Hepatocyte (in vitro differentiated cells): ENCODE measurements at regions not wholly inside any gene's neighbourhood (a gene's known extent, or its start where the extent isn't known, plus 50 kb on each side); places are given as distances from the start of the nearest gene placed in this dataset.

Source experiments
- DNase-seq: peaks from one replicate; pipeline ENCODE4 v3.0.0-alpha.2; 2016; ENCODE audit warnings: low spot score
- H2AFZ ChIP-seq: fragments of 200-600 bp; sonication (generic); 2 replicates; pipeline ENCODE4 v1.6.0; 2016; ENCODE audit warnings: antibody characterized with exemption, mild to moderate bottlenecking
- H3K27ac ChIP-seq: fragments of 200-600 bp; sonication (generic); 2 replicates; pipeline ENCODE4 v1.5.1; 2016; ENCODE audit warnings: mild to moderate bottlenecking
- H3K27me3 ChIP-seq: fragments of 200-600 bp; sonication (generic); 2 replicates; pipeline ENCODE4 v1.6.1; 2016
- H3K36me3 ChIP-seq: fragments of 200-600 bp; sonication (generic); replicated peaks from 2 replicates; pipeline ENCODE4 v1.5.1; 2016; ENCODE audit warnings: low read depth; ENCODE audit not compliant: insufficient read depth
- H3K4me1 ChIP-seq: fragments of 200-600 bp; sonication (generic); 2 replicates; pipeline ENCODE4 v1.5.1; 2016; ENCODE audit warnings: mild to moderate bottlenecking, moderate library complexity; ENCODE audit not compliant: insufficient read depth
- H3K4me2 ChIP-seq: fragments of 200-600 bp; sonication (generic); 2 replicates; pipeline ENCODE4 v1.6.0; 2016
- H3K4me3 ChIP-seq: fragments of 200-600 bp; sonication (generic); 2 replicates; pipeline ENCODE4 v1.5.1; 2016; ENCODE audit warnings: mild to moderate bottlenecking
- H3K79me2 ChIP-seq: fragments of 200-600 bp; sonication (generic); 2 replicates; pipeline ENCODE4 v1.6.0; 2017; ENCODE audit warnings: mild to moderate bottlenecking
- H3K9me2 ChIP-seq: fragments of 200-600 bp; sonication (generic); replicated peaks from 2 replicates; pipeline ENCODE4 v1.6.0; 2017; ENCODE audit warnings: mild to moderate bottlenecking; ENCODE audit not compliant: insufficient read depth
- H3K9me3 ChIP-seq: fragments of 200-600 bp; sonication (generic); 2 replicates; pipeline ENCODE4 v1.5.1; 2016; ENCODE audit warnings: low read depth, mild to moderate bottlenecking
- H4K20me1 ChIP-seq: fragments of 200-600 bp; sonication (generic); 2 replicates; pipeline ENCODE4 v1.6.0; 2016; ENCODE audit warnings: mild to moderate bottlenecking; ENCODE audit not compliant: insufficient read depth, poor library complexity, severe bottlenecking
- EZH2 ChIP-seq: fragments of 200-600 bp; sonication (generic); IDR thresholded peaks from 2 replicates; pipeline ENCODE4 v1.6.1; 2016; ENCODE audit warnings: antibody characterized with exemption, mild to moderate bottlenecking, borderline replicate concordance
- EZH2phosphoT487 ChIP-seq: fragments of 200-600 bp; sonication (generic); IDR thresholded peaks from one replicate; pipeline ENCODE4 v1.6.1; 2018; ENCODE audit warnings: antibody characterized with exemption, mild to moderate bottlenecking, low read depth, moderate library complexity; ENCODE audit not compliant: unreplicated experiment, severe bottlenecking
- WGBS: methylation state at CpG from one replicate; pipeline ENCODE4 v1.1.6; 2016; ENCODE audit warnings: low lambda C conversion rate; ENCODE audit errors: missing lambda C conversion rate; 5-methylcytosine and 5-hydroxymethylcytosine counted together
- TF ChIP-seq, protein P1 (sequence below): fragments of 200-600 bp; sonication (generic); IDR thresholded peaks from 2 replicates; pipeline ENCODE4 v1.5.1; 2016; ENCODE audit warnings: antibody characterized with exemption, mild to moderate bottlenecking; ENCODE audit not compliant: poor library complexity

GRCh38 chr12:89786177-89786810 is 77.7 kb upstream of the ATP2B1 start:
- no peak overlapping the region for H3K4me3 ChIP-seq
- H3K79me2 ChIP-seq, result no peaks in the 10 kb centered on the region
- no peak overlapping the region for H3K27ac ChIP-seq
- 96% methylated on average over 2 of the region's 2 CpGs for WGBS
- H3K4me2 ChIP-seq, result no peak overlapping the region
- no peaks in the 10 kb centered on the region for H3K4me1 ChIP-seq
- no peaks in the 10 kb centered on the region for H4K20me1 ChIP-seq
- H3K9me3 ChIP-seq, result no peaks in the 10 kb centered on the region
- H3K9me2 ChIP-seq, result no peaks in the 10 kb centered on the region
- no peaks in the 10 kb centered on the region for H3K27me3 ChIP-seq
- H2AFZ ChIP-seq, result no peak overlapping the region
- H3K36me3 ChIP-seq, result no peaks in the 10 kb centered on the region
- no peak for DNase-seq
- TF ChIP-seq EZH2, result no peak
- no peak for TF ChIP-seq EZH2phosphoT487
- TF ChIP-seq, protein P1, sequence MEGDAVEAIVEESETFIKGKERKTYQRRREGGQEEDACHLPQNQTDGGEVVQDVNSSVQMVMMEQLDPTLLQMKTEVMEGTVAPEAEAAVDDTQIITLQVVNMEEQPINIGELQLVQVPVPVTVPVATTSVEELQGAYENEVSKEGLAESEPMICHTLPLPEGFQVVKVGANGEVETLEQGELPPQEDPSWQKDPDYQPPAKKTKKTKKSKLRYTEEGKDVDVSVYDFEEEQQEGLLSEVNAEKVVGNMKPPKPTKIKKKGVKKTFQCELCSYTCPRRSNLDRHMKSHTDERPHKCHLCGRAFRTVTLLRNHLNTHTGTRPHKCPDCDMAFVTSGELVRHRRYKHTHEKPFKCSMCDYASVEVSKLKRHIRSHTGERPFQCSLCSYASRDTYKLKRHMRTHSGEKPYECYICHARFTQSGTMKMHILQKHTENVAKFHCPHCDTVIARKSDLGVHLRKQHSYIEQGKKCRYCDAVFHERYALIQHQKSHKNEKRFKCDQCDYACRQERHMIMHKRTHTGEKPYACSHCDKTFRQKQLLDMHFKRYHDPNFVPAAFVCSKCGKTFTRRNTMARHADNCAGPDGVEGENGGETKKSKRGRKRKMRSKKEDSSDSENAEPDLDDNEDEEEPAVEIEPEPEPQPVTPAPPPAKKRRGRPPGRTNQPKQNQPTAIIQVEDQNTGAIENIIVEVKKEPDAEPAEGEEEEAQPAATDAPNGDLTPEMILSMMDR, result no peak

DNA sequence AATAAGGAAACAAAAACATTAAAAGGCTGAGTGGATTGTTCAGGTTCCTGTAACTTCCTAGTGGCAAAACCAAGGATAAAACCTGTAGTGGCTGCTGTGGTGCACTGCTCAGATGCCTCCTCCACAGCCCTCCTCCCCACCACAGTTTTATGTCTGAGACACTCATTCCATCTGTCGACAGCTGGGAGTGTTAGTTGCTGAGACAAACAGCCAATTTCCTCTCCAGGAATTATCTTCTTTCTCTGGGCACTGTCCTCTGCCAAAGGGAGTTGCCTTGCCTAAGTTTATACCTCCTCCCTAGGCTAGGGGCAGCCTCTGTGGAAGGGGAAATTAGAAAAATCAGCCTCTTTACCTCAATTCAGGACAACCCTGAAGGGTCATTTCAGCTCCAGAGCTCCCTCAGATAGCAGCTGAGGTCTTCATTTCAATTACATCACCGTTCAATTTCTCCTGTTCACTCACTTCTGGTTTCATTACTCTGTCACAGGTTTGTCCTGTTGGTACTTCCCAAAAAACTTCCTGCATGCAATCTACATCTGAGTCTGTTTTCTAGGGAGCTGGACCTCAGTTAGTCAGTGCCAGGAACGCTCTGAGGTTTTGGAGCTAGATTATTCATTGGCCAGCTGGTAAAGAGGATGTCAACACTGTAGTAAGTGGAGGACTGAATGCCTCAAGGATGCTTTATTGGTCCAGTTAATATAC is 74.9 kb upstream of the ATP2B1 start:
- DNase-seq, result peak; percentile 44
- H3K9me3 ChIP-seq, result no peaks in the 10 kb centered on the region
- no peak overlapping the region for H3K4me2 ChIP-seq
- no peaks in the 10 kb centered on the region for H3K4me1 ChIP-seq
- no peak overlapping the region for H3K27ac ChIP-seq
- no peak overlapping the region for H2AFZ ChIP-seq
- no peak for TF ChIP-seq EZH2
- TF ChIP-seq, protein P1, result no peak
- no peak for TF ChIP-seq EZH2phosphoT487
- H3K79me2 ChIP-seq, result no peaks in the 10 kb centered on the region
- H4K20me1 ChIP-seq, result no peaks in the 10 kb centered on the region
- 42% methylated on average over 3 of the region's 3 CpGs for WGBS
- no peaks in the 10 kb centered on the region for H3K27me3 ChIP-seq
- no peaks in the 10 kb centered on the region for H3K9me2 ChIP-seq
- H3K36me3 ChIP-seq, result no peaks in the 10 kb centered on the region
- H3K4me3 ChIP-seq, result no peak overlapping the region

GRCh38 chr12:89782807-89783206 is 74.2 kb upstream of the ATP2B1 start:
- Histone ChIP-seq H3K9me2 (no peaks in the 10 kb centered on the region), H4K20me1 (no peaks in the 10 kb centered on the region), H3K9me3 (no peaks in the 10 kb centered on the region), H3K27me3 (no peaks in the 10 kb centered on the region), H3K27ac (no peak overlapping the region), H3K4me1 (no peaks in the 10 kb centered on the region), H3K4me2 (no peak overlapping the region), H3K36me3 (no peaks in the 10 kb centered on the region), H3K79me2 (no peaks in the 10 kb centered on the region), H3K4me3 (no peak overlapping the region), H2AFZ (no peak overlapping the region)
- TF ChIP-seq, protein P1, result no peak
- no peak for TF ChIP-seq EZH2
- 83% methylated on average over 1 of the region's 1 CpG for WGBS
- no peak for DNase-seq
